Iris pigment epithelial cell (primary cell): ENCODE measurements at regions not wholly inside any gene's neighbourhood (a gene's known extent, or its start where the extent isn't known, plus 50 kb on each side); places are given as distances from the start of the nearest gene placed in this dataset.
"Not testable (repeated sequence)": the region's sequence is repeated elsewhere in the genome, so short reads cannot be mapped to it uniquely, and the experiment has no call there.

Experiments used
- DNase-seq: peaks from one replicate; pipeline ENCODE4 v3.0.0-alpha.2; 2011; ENCODE audit warnings: low read depth

DNA sequence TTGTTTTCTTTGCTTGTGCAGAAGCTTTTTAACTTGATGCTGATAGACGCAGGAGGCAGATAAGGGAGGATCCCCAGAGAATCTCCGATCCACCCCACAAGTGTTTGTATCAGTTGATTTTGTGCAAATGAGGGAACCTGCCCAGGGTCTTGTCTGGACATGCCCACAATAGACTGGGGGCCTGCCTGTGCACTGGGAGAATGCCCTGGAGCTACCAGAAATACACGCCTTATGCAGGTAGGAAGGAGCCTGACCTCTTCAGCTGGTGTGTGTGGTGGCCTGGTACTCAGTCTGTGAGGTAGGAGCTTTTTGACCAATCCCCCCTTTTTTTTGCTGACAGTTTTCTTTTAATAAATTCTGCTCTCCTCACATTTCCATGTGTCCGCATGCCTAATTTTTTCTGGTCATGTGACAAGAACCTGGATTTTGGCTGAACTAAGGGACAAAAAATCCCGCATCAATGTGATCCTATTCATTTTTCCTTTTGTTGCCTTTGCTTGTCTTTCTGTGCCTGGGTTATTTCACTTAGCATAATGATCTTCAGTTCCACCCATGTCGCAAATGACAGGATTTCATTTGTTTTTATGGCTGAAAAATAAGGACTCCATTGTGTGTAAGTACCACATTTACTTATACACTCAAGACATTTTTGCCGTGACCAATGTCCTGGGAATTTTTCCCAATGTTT is 430.6 kb upstream of the NRG3 start:
- no peak for DNase-seq

- no peak for DNase-seq
Observed at GRCh38 chr10:81450651-81451050, 424.3 kb upstream of the NRG3 start.

DNA sequence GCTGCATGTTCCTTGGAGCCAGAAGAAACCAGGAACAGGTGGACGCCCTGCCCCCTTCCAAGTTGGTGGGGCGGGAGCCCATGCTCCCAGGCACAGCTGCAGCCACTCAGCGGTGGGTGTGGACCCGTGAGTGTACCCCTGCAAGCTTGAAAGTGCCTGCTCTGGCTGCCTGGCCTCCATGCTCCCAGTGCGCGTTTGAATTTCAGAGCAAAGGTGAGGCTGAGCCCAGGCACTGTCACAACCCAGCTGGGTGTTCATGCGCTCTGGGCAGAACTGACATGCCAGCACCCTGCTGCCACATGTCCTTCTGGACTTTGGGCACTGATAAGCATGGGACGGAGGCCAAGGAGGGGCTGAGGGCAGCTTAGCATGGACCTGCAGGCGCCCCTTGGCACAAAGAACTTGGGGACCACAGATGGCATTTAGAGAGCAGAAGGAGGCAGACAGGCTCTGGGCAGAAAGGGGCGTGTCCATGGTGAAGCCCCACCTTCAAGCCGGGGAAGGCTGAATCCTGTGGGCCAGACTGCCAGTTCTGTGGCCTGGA is 402.0 kb upstream of the NRG3 start:
- DNase-seq, result no peak

- DNase-seq, result no peak
Observed at GRCh38 chr10:81473755-81474154, 401.2 kb upstream of the NRG3 start.

DNA sequence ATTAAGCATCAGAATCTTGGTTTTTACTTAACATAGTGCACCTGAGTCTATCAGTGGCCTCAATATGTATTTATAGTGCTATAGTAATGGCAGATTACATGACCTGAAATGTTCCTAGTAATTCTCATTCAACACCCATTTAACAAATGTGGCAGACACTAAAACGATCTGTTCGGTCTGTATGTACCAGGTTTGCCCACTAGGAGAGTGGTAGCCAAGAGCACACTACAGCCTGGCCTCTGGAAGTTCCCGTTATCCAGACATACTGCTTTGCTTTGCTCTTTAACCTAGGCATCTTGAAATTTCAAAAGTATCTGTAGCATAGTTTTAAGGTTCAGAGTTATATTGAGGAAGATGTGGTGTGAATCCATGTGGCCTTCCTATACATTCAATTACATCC is 395.7 kb upstream of the NRG3 start:
- DNase-seq, result no peak

DNA sequence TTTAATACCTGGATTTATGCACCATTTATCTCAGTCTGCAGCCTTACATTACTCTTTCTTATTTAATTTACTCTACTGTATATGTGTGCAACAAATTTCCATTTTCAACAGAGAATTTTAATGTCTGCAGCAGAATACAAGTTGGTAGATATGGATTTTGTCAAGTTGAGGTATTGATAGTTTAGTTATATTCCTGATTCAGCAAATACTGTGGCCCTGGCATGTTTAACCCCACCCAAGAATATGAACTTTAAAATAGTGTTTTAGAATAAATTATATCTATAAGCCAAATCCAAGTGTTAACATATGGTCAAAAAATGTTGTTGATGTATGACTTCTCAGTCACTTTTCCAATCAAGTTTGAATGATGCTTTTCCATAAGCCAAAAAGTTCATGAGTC is 378.4 kb upstream of the NRG3 start:
- DNase-seq, result no peak

DNA sequence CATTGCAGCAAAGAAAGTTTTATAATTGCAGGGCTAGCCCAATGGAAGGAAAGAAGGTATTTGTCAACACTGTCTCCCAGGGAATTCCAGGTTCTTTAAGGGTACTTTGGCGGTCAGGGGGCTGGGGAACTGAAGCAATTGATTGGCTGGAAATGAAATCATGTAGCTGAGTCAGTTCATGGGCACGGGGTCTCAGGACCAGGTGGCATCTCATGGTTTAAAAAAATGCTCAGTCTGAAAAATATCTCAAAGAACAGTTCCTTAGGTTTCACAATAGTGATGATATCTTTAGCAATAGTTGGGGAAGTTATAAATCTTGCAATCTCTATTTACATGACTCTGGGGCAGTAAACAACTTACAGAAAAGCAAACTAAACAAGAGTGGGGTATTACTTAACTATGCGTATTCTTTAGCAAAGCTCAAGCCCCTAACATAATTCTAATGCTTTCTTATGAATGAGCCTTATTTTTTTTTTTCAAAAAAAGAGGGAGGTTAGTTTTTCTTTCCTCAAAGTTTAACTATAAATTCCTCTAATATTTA is 376.9 kb upstream of the NRG3 start:
- no peak for DNase-seq

DNA sequence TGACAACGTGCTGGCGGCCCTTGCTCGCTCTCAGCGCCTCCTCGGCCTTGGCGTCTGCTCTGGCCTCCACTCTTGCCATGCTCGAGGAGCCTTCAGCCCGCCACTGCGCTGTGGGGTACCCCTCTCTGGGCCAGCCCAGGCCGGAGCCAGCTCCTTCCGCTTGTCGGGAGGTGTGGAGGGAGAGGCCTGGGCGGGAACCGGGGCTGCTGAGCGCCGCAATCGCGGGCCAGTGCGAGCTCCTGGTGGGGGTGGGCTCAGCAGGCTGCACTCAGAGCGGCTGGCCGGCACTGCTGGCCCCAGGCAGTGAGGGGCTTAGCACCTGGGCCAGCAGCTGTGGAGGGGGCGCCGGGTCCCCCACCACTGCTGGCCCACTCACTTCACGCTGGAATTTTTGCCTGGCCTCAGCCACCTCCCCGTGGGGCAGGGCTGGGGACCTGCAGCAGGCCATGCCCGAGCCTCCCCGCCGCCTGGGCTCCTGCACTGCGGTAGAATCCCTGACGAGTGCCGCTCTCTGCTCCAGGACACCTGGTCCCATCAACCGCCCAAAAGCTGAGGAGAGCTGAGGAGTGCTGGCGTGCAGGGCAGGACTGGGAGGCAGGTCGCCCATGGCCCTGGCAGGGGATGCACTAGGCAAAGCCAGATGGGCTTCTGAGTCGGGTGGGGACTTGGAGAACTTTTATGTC is 372.2 kb upstream of the NRG3 start:
- no peak for DNase-seq

DNA sequence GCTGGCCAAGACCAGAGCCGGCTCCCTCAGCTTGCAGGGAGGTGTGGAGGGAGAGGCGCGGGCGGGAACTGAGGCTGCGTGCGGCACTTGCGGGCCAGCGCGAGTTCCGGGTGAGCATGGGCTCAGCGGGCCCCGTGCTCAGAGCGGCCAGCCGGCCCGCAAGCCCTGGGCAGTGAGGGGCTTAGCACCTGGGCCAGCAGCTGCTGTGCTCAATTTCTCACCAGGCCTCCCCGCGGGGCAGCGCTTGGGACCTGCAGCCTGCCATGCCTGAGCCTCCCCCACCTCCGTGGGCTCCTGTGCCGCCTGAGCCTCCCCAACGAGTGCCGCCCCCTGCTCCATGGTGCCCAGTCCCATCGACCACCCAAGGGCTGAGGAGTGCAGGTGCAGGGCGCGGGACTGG is 369.2 kb upstream of the NRG3 start:
- DNase-seq, result not testable (repeated sequence)

- no peak for DNase-seq
Observed at GRCh38 chr10:81514811-81515210, 360.2 kb upstream of the NRG3 start.

GRCh38 chr10:81520688-81521087 is 354.3 kb upstream of the NRG3 start:
- DNase-seq, result no peak

DNA sequence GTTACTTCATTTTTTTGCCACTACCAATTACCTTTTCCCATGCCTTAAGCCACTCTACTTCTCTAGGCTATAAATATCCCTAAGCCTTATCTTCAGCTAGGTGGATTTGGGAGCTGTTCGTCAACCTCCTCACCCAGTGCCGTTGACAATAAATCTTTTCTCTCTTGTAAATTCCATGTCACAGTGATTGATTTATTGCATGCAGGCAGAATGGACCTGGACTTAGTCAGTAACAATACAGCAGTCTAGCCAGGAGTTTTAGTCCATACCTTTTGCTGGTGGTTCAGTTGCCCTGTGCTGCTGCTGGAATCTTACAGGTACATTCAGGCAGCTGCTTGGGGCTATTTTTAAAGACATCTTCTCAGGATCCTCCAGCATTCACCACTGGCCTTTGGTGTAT is 350.5 kb upstream of the NRG3 start:
- DNase-seq, result no peak

GRCh38 chr10:81532403-81532802 is 342.6 kb upstream of the NRG3 start:
- no peak for DNase-seq

GRCh38 chr10:81534991-81535390 is 340.0 kb upstream of the NRG3 start:
- no peak for DNase-seq

DNA sequence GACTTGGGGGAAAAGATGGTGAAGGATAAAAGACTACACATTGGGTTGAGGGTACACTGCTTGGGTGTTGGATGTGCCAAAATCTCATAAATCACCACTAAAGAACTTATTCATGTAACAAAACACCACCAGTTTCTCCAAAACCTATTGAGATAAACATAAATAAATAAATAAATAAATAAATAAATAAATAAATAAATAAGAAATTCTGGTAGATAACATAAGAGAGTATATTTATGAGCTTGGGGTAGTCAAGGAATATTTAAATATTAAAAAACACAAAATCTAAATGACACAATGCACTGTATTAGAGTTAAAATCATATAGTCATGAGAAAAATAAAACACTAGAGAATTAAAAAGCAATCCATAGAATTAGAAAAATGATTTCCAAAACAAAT is 333.5 kb upstream of the NRG3 start:
- DNase-seq, result no peak

GRCh38 chr10:81546243-81546642 is 328.8 kb upstream of the NRG3 start:
- DNase-seq, result no peak

GRCh38 chr10:81548160-81548559 is 326.8 kb upstream of the NRG3 start:
- no peak for DNase-seq

DNA sequence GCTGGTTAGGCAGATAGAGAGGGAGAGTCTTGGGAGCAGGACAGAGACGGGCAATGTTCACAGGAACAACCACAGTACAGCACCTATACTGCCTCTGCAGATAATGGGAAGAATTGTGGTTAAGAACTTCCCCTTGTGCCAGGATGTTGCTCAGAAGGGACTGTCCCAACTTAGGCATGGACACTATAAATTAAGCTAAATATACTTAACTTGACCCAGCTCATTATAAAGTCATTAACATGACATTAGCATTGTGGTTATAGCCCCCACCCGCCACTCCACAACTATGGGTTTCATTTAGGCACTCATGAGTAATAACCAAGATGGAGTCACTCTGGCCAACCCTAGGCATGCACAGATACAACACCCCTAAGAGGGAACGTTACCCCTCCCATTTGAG is 310.9 kb upstream of the NRG3 start:
- no peak for DNase-seq

DNA sequence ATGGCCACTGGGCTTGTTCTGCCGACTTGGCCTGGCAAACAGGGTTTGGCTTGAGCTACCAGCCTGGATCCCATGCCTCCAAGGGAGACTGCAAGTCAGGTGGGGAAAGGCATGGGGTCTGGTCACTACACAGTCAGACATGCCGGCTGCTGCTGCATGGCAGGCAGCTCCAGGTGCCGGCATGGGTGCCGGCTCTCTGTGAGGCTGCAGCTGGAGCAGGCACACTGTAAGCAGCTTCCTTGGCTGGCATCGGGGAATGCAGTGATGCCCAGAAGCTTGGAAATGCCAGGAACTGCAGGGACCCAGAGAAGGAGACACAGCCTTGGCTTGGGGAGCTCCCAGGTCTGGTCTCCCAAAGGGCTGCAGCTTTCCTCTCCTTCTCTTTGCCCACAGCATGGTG is 305.5 kb upstream of the NRG3 start:
- no peak for DNase-seq

GRCh38 chr10:81570349-81570748 is 304.6 kb upstream of the NRG3 start:
- no peak for DNase-seq

- no peak for DNase-seq
Observed at GRCh38 chr10:81570878-81571794, 303.9 kb upstream of the NRG3 start.

- DNase-seq, result no peak
Observed at GRCh38 chr10:81575036-81575435, 300.0 kb upstream of the NRG3 start.
